ENCODE measurements at regions not wholly inside any gene's neighbourhood (a gene's known extent, or its start where the extent isn't known, plus 50 kb on each side); places are given as distances from the start of the nearest gene placed in this dataset.

DNA sequence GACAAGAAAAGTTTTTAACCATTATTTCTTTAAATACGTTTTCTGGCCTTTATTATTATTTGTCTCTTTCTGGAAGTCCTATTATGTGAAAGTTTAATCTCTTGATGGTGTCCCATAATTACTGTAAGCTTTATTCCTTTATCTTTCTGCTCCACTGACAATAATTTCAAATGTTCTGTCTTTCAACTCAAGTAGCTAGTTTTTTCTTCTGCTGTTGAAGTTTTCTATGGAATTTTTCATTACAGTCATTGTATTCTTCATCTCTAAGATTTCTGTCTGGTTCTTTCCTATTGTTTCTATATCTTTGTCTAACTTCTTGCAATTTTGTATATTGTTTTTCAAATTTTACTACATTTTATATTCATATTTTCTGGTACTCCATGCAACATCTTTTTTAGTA lies 173.6 kb upstream of the MGAT4C start:
- Histone ChIP-seq H3K27me3 (ENCODE audit: control insufficient read depth, low read length) (no peaks in the 10 kb centered on the region), H3K4me2 (ENCODE audit: low read length) (no peak overlapping the region), H3K36me3 (ENCODE audit: control insufficient read depth, low read length) (no peaks in the 10 kb centered on the region), H3K4me1 (ENCODE audit: control insufficient read depth, low read length) (no peaks in the 10 kb centered on the region), H3F3A (ENCODE audit: control insufficient read depth, insufficient read depth) (no peaks in the 10 kb centered on the region), H3K27ac (ENCODE audit: low read depth, low read length) (no peak overlapping the region), H4K20me1 (ENCODE audit: control insufficient read depth, insufficient read depth, low read depth, low read length) (no peaks in the 10 kb centered on the region), H3K79me2 (ENCODE audit: control insufficient read depth, low read length) (no peaks in the 10 kb centered on the region), H3K4me3 (ENCODE audit: low read length) (no peak overlapping the region), H3K9me3 (ENCODE audit: control insufficient read depth, insufficient read depth, low read length) (peaks cover 4% of the 10 kb centered on the region; the same call in 1 of the 2 replicates), H3K9me2 (replicated peaks; ENCODE audit: control insufficient read depth, low read length) (no peaks in the 10 kb centered on the region)
- no peak for TF ChIP-seq CTCF (IDR thresholded peaks at IDR 0.05; ENCODE audit: low read depth, low read length, poor library complexity, severe bottlenecking)
- no peak for TF ChIP-seq EZH2phosphoT487 (IDR thresholded peaks at IDR 0.05; ENCODE audit: borderline replicate concordance, low read length)

DNA sequence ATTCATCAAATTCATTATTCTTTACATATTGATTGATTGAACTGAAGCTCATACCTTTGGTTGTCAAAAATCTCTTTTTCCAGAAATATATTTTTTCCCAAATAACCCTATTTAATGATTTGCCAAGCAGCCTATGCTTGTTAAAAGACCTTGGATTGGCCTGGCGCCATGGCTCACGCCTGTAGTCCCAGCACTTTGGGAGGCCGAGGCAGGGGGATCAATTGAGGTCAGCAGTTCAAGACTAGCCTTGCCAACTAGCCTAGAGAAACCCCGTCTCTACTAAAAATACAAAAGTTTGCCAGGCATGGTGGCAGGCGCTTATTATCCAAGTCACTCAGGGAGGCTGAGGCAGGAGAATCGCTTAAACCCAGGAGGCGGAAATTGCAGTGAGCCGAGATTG lies 165.1 kb upstream of the MGAT4C start:
- Histone ChIP-seq H3K4me1 (ENCODE audit: control insufficient read depth, low read length) (no peaks in the 10 kb centered on the region), H3K36me3 (ENCODE audit: control insufficient read depth, low read length) (no peaks in the 10 kb centered on the region), H3K4me3 (ENCODE audit: low read length) (no peak overlapping the region), H3K9me3 (ENCODE audit: control insufficient read depth, insufficient read depth, low read length) (no peaks in the 10 kb centered on the region), H3K27ac (ENCODE audit: low read depth, low read length) (no peak overlapping the region), H3K79me2 (ENCODE audit: control insufficient read depth, low read length) (no peaks in the 10 kb centered on the region), H3F3A (ENCODE audit: control insufficient read depth, insufficient read depth) (no peaks in the 10 kb centered on the region), H3K4me2 (ENCODE audit: low read length) (no peak overlapping the region), H3K27me3 (ENCODE audit: control insufficient read depth, low read length) (no peaks in the 10 kb centered on the region), H4K20me1 (ENCODE audit: control insufficient read depth, insufficient read depth, low read depth, low read length) (no peaks in the 10 kb centered on the region), H3K9me2 (replicated peaks; ENCODE audit: control insufficient read depth, low read length) (no peaks in the 10 kb centered on the region)
- TF ChIP-seq CTCF (IDR thresholded peaks at IDR 0.05; ENCODE audit: low read depth, low read length, poor library complexity, severe bottlenecking) (no peak), EZH2phosphoT487 (IDR thresholded peaks at IDR 0.05; ENCODE audit: borderline replicate concordance, low read length) (no peak)

DNA sequence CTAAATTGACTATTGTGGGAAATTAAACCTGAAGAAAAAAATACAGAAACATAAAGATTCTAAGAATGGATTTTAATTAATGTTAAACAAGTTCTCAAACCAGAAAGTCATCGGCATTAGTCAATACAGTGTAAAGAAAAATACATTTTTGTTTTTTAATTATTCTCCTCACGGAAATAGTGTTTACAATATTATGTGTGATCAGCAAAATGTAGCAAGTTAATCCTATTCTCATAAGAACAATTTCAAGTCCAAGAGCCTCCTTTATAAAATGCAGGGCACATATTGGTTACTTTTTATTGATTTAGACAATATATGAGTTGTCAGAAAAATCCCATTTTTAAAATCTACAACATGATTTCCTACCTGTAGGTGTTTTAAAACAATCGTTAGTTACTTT lies 158.0 kb upstream of the MGAT4C start:
- Histone ChIP-seq H4K20me1 (ENCODE audit: control insufficient read depth, insufficient read depth, low read depth, low read length) (no peaks in the 10 kb centered on the region), H3K79me2 (ENCODE audit: control insufficient read depth, low read length) (no peaks in the 10 kb centered on the region), H3K4me2 (ENCODE audit: low read length) (no peak overlapping the region), H3K4me3 (ENCODE audit: low read length) (no peak overlapping the region), H3K27ac (ENCODE audit: low read depth, low read length) (no peak overlapping the region), H3K36me3 (ENCODE audit: control insufficient read depth, low read length) (no peaks in the 10 kb centered on the region), H3F3A (ENCODE audit: control insufficient read depth, insufficient read depth) (no peaks in the 10 kb centered on the region), H3K9me2 (replicated peaks; ENCODE audit: control insufficient read depth, low read length) (no peaks in the 10 kb centered on the region), H3K9me3 (ENCODE audit: control insufficient read depth, insufficient read depth, low read length) (no peaks in the 10 kb centered on the region), H3K27me3 (ENCODE audit: control insufficient read depth, low read length) (no peaks in the 10 kb centered on the region), H3K4me1 (ENCODE audit: control insufficient read depth, low read length) (no peaks in the 10 kb centered on the region)
- TF ChIP-seq CTCF (IDR thresholded peaks at IDR 0.05; ENCODE audit: low read depth, low read length, poor library complexity, severe bottlenecking) (no peak), EZH2phosphoT487 (IDR thresholded peaks at IDR 0.05; ENCODE audit: borderline replicate concordance, low read length) (no peak)

GRCh38 chr12:86411710-86412109 lies 155.5 kb upstream of the MGAT4C start:
- no peak overlapping the region for H3K4me3 ChIP-seq (ENCODE audit: low read length)
- H3K9me3 ChIP-seq (ENCODE audit: control insufficient read depth, insufficient read depth, low read length) = no peaks in the 10 kb centered on the region
- no peak overlapping the region for H3K4me2 ChIP-seq (ENCODE audit: low read length)
- H3K79me2 ChIP-seq (ENCODE audit: control insufficient read depth, low read length) = no peaks in the 10 kb centered on the region
- H3K36me3 ChIP-seq (ENCODE audit: control insufficient read depth, low read length) = no peaks in the 10 kb centered on the region
- no peaks in the 10 kb centered on the region for H3F3A ChIP-seq (ENCODE audit: control insufficient read depth, insufficient read depth)
- no peaks in the 10 kb centered on the region for H3K4me1 ChIP-seq (ENCODE audit: control insufficient read depth, low read length)
- H3K27me3 ChIP-seq (ENCODE audit: control insufficient read depth, low read length) = no peaks in the 10 kb centered on the region
- TF ChIP-seq EZH2phosphoT487 (IDR thresholded peaks at IDR 0.05; ENCODE audit: borderline replicate concordance, low read length) (no peak), CTCF (IDR thresholded peaks at IDR 0.05; ENCODE audit: low read depth, low read length, poor library complexity, severe bottlenecking) (no peak)
- H4K20me1 ChIP-seq (ENCODE audit: control insufficient read depth, insufficient read depth, low read depth, low read length) = no peaks in the 10 kb centered on the region
- no peaks in the 10 kb centered on the region for H3K9me2 ChIP-seq (replicated peaks; ENCODE audit: control insufficient read depth, low read length)
- no peak overlapping the region for H3K27ac ChIP-seq (ENCODE audit: low read depth, low read length)

Data from DOHH2 (cell line).